IMR-90 (cell line): ENCODE measurements at regions not wholly inside any gene's neighbourhood (a gene's known extent, or its start where the extent isn't known, plus 50 kb on each side); places are given as distances from the start of the nearest gene placed in this dataset.

Source experiments
- ATAC-seq: fragments of 200-7000 bp; cut with Tn5 transposase; 2 replicates; pipeline ENCODE4 v1.9.1; 2020; ENCODE audit warnings: low read depth, mild to moderate bottlenecking, moderate library complexity
- BruUV-seq: library from RNA; stranded (reverse); fragments of 400-500 nt; replicated peaks from 2 replicates; lab custom pipeline; 2021; lab: Mats Ljungman, UMichigan
- CTCF ChIA-PET: fragments of 300-600 bp; formaldehyde crosslinking; extraction: SDS; loops from one replicate; lab custom pipeline; 2021; ENCODE audit warnings: antibody characterized with exemption; lab: Yijun Ruan, JAX
- POLR2A ChIA-PET: fragments of 300-600 bp; sonication (Branson Sonifier 250); formaldehyde crosslinking; loops from one replicate; lab custom pipeline; 2022; ENCODE audit warnings: antibody characterized with exemption; ENCODE audit not compliant: unreplicated experiment; lab: Charles Lee
- DNase-seq: peaks from one replicate; pipeline ENCODE4 v3.0.0; 2013
- H2AFZ ChIP-seq: replicated peaks from 2 replicates; pipeline ENCODE3; 2013; ENCODE audit warnings: low read length, mild to moderate bottlenecking; ENCODE audit not compliant: poor library complexity
- H2AK5ac ChIP-seq: 2 replicates; pipeline ENCODE4 v1.6.1; 2013; ENCODE audit warnings: low read depth, low read length, inconsistent platforms
- H2AK9ac ChIP-seq: replicated peaks from 2 replicates; pipeline ENCODE3; 2013; ENCODE audit warnings: mild to moderate bottlenecking, low read depth, low read length, moderate library complexity; ENCODE audit not compliant: poor library complexity
- H2BK120ac ChIP-seq: 2 replicates; pipeline ENCODE4 v1.6.1; 2013; ENCODE audit warnings: low read depth, low read length, inconsistent platforms
- H2BK15ac ChIP-seq: 3 replicates; pipeline ENCODE4 v1.6.1; 2013; ENCODE audit warnings: low read depth, low read length, inconsistent platforms
- H2BK20ac ChIP-seq: 2 replicates; pipeline ENCODE4 v1.6.1; 2013; ENCODE audit warnings: low read depth, mild to moderate bottlenecking, inconsistent platforms, low read length, moderate library complexity
- H2BK5ac ChIP-seq: 2 replicates; pipeline ENCODE4 v1.6.1; 2013; ENCODE audit warnings: mild to moderate bottlenecking, low read depth, low read length, inconsistent platforms; ENCODE audit not compliant: poor library complexity, severe bottlenecking
- H3K14ac ChIP-seq: replicated peaks from 2 replicates; pipeline ENCODE4 v1.6.1; 2013; ENCODE audit warnings: low read depth, low read length, inconsistent platforms
- H3K18ac ChIP-seq: 2 replicates; pipeline ENCODE4 v1.6.1; 2013; ENCODE audit warnings: low read depth, low read length, control low read depth
- H3K23ac ChIP-seq: 2 replicates; pipeline ENCODE4 v1.6.1; 2013; ENCODE audit warnings: low read depth, low read length, inconsistent platforms
- H3K27ac ChIP-seq: 2 replicates; pipeline ENCODE4 v1.5.1; 2013; ENCODE audit warnings: mild to moderate bottlenecking, control low read depth, low read length; ENCODE audit not compliant: insufficient read depth
- H3K27me3 ChIP-seq: 2 replicates; pipeline ENCODE4 v1.6.1; 2013; ENCODE audit warnings: low read length; ENCODE audit not compliant: control insufficient read depth, insufficient read depth
- H3K36me3 ChIP-seq: 2 replicates; pipeline ENCODE4 v1.6.1; 2013; ENCODE audit warnings: low read length, mixed read lengths; ENCODE audit not compliant: control insufficient read depth, insufficient read depth
- H3K4ac ChIP-seq: 2 replicates; pipeline ENCODE4 v1.6.1; 2013; ENCODE audit warnings: low read depth, low read length, inconsistent platforms
- H3K4me1 ChIP-seq: 2 replicates; pipeline ENCODE4 v1.6.1; 2013; ENCODE audit warnings: low read length, mixed read lengths; ENCODE audit not compliant: control insufficient read depth, insufficient read depth
- H3K4me2 ChIP-seq: 2 replicates; pipeline ENCODE4 v1.6.1; 2013; ENCODE audit warnings: low read depth, mild to moderate bottlenecking, control low read depth, low read length, moderate library complexity
- H3K4me3 ChIP-seq: 2 replicates; pipeline ENCODE4 v1.5.1; 2013; ENCODE audit warnings: low read depth, mild to moderate bottlenecking, control low read depth, low read length, moderate library complexity; ENCODE audit not compliant: insufficient read depth
- H3K56ac ChIP-seq: 2 replicates; pipeline ENCODE4 v1.6.1; 2013; ENCODE audit warnings: low read length, inconsistent platforms; ENCODE audit not compliant: insufficient read depth; ENCODE audit errors: extremely low read depth
- H3K79me1 ChIP-seq, 2 experiments: 2 replicates each; pipeline ENCODE4 v1.6.1; 2013; ENCODE audit warnings: low read length in 2 of 2, inconsistent platforms in 1 of 2, low read depth in 1 of 2
- H3K9ac ChIP-seq: 2 replicates; pipeline ENCODE4 v1.6.1; 2013; ENCODE audit warnings: low read depth, low read length, control low read depth
- H3K9me1 ChIP-seq: 2 replicates; pipeline ENCODE4 v1.6.1; 2013; ENCODE audit warnings: low read length, inconsistent platforms; ENCODE audit not compliant: insufficient read depth
- H3K9me3 ChIP-seq: 2 replicates; pipeline ENCODE4 v1.6.1; 2013; ENCODE audit warnings: low read length; ENCODE audit not compliant: control insufficient read depth, insufficient read depth
- H4K20me1 ChIP-seq: 2 replicates; pipeline ENCODE4 v1.6.1; 2013; ENCODE audit warnings: low read length, inconsistent platforms; ENCODE audit not compliant: insufficient read depth
- H4K5ac ChIP-seq: 2 replicates; pipeline ENCODE4 v1.6.1; 2013; ENCODE audit warnings: mild to moderate bottlenecking, low read depth, low read length, control low read depth
- H4K8ac ChIP-seq, 2 experiments: 2 replicates each; pipeline ENCODE4 v1.6.1; 2013; ENCODE audit warnings: low read depth in 2 of 2, low read length in 2 of 2, control low read depth in 1 of 2, inconsistent platforms in 1 of 2
- H4K91ac ChIP-seq: 2 replicates; pipeline ENCODE4 v1.6.1; 2013; ENCODE audit warnings: low read depth, low read length, inconsistent platforms; ENCODE audit not compliant: insufficient read depth
- BHLHE40 ChIP-seq: fragments of 150-350 bp; IDR thresholded peaks from 2 replicates; pipeline ENCODE4 v1.6.1; 2016; ENCODE audit warnings: mild to moderate bottlenecking, low read depth, low read length
- CEBPB ChIP-seq: IDR thresholded peaks from 2 replicates; pipeline ENCODE4 v1.6.1; 2012; ENCODE audit warnings: low read depth, low read length, improper control_type of control experiment
- CHD1 ChIP-seq: IDR thresholded peaks from 2 replicates; pipeline ENCODE4 v1.6.1; 2012; ENCODE audit warnings: low read depth, low read length, improper control_type of control experiment
- MAFK ChIP-seq: IDR thresholded peaks from 2 replicates; pipeline ENCODE4 v1.6.1; 2012; ENCODE audit warnings: low read depth, low read length, improper control_type of control experiment
- MAZ ChIP-seq: IDR thresholded peaks from 2 replicates; pipeline ENCODE4 v1.6.1; 2012; ENCODE audit warnings: low read depth, mild to moderate bottlenecking, low read length, improper control_type of control experiment, moderate library complexity, borderline replicate concordance
- MXI1 ChIP-seq: IDR thresholded peaks from 2 replicates; pipeline ENCODE4 v1.6.1; 2012; ENCODE audit warnings: low read depth, mild to moderate bottlenecking, low read length, moderate library complexity, borderline replicate concordance
- NFE2L2 ChIP-seq: fragments of 150-350 bp; IDR thresholded peaks from 2 replicates; pipeline ENCODE4 v1.6.1; 2016; ENCODE audit warnings: low read depth, mild to moderate bottlenecking, low read length
- POLR2A ChIP-seq: IDR thresholded peaks from 2 replicates; pipeline ENCODE4 v1.6.1; 2012; ENCODE audit warnings: mild to moderate bottlenecking, low read depth, low read length
- RAD21 ChIP-seq: IDR thresholded peaks from 2 replicates; pipeline ENCODE4 v1.6.1; 2012; ENCODE audit warnings: low read length, improper control_type of control experiment
- RCOR1 ChIP-seq: IDR thresholded peaks from 2 replicates; pipeline ENCODE4 v1.6.1; 2012; ENCODE audit warnings: mild to moderate bottlenecking, low read length, improper control_type of control experiment; ENCODE audit not compliant: insufficient replicate concordance
- RFX5 ChIP-seq: IDR thresholded peaks from 2 replicates; pipeline ENCODE4 v1.8.0; 2012; ENCODE audit warnings: low read depth, mild to moderate bottlenecking, low read length, moderate library complexity
- SMC3 ChIP-seq: fragments of 150-350 bp; IDR thresholded peaks from 2 replicates; pipeline ENCODE4 v1.6.1; 2016; ENCODE audit warnings: low read depth, mild to moderate bottlenecking, antibody characterized with exemption, low read length, moderate library complexity
- WGBS, 2 experiments: methylation state at CpG; one replicate each; pipeline versions ENCODE4 v1.1.5 to v1.1.7; 2013; ENCODE audit warnings: missing lambda C conversion rate in 2 of 2; ENCODE audit not compliant: insufficient read length in 1 of 2; ENCODE audit errors: extremely low coverage in 2 of 2; 5-methylcytosine and 5-hydroxymethylcytosine counted together
- dilution Hi-C: fragments of 300-500 bp; cut with HindIII; formaldehyde crosslinking; loops from one replicate; pipeline ENCODE4 v1.14.3; 2018; ENCODE audit warnings: low sequenced_read_pairs; ENCODE audit not compliant: unreplicated experiment
- in situ Hi-C: fragments of 300-500 bp; cut with MboI; formaldehyde crosslinking; loops from 3 replicates; pipeline ENCODE4 v1.14.3; 2019; ENCODE audit warnings: low sequenced_read_pairs, inconsistent platforms, mixed read lengths
- intact Hi-C: fragments of 100-400 bp; cut with micrococcal nuclease; formaldehyde crosslinking; loops from 2 replicates; pipeline ENCODE4 v1.10.0; 2022
- TF ChIP-seq, protein P1 (sequence below): conservative IDR thresholded peaks from 2 replicates; pipeline ENCODE4 v1.5.1; 2012; ENCODE audit warnings: mild to moderate bottlenecking, low read depth, low read length, improper control_type of control experiment
- TF ChIP-seq, protein P2 (sequence below): fragments of 150-350 bp; IDR thresholded peaks from 2 replicates; pipeline ENCODE4 v1.6.1; 2017; ENCODE audit warnings: mild to moderate bottlenecking, antibody characterized with exemption, low read length, low read depth

DNA sequence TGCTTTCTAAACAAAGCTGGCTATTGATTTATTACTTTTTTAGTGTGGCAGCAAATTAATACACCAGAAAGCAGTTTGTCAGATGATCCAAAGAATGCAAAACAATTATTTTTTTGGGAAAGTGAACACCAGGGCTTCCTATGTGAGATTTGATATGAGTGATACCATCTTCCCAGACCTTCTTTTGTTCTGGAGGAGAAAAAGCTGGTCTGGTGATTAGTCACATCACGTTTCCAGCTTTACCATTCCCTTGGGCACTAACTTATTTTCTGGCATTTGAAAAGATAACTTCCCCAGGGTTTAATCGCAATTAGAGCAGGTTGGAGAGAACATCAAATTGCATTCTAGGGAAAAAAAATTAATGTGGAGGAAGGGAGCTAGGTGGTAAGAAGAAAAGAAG, 182.9 kb upstream of the TANK start:
- H3K27me3 ChIP-seq: no peaks in the 10 kb centered on the region
- H3K36me3 ChIP-seq: no peaks in the 10 kb centered on the region
- no peak overlapping the region for H3K23ac ChIP-seq
- no peaks in the 10 kb centered on the region for H4K20me1 ChIP-seq
- no peak overlapping the region for H4K5ac ChIP-seq
- POLR2A ChIA-PET: no interaction called here
- no peak for TF ChIP-seq MXI1
- TF ChIP-seq RCOR1: no peak
- TF ChIP-seq RAD21: no peak
- TF ChIP-seq, protein P1, sequence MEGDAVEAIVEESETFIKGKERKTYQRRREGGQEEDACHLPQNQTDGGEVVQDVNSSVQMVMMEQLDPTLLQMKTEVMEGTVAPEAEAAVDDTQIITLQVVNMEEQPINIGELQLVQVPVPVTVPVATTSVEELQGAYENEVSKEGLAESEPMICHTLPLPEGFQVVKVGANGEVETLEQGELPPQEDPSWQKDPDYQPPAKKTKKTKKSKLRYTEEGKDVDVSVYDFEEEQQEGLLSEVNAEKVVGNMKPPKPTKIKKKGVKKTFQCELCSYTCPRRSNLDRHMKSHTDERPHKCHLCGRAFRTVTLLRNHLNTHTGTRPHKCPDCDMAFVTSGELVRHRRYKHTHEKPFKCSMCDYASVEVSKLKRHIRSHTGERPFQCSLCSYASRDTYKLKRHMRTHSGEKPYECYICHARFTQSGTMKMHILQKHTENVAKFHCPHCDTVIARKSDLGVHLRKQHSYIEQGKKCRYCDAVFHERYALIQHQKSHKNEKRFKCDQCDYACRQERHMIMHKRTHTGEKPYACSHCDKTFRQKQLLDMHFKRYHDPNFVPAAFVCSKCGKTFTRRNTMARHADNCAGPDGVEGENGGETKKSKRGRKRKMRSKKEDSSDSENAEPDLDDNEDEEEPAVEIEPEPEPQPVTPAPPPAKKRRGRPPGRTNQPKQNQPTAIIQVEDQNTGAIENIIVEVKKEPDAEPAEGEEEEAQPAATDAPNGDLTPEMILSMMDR: no peak
- no peak for TF ChIP-seq NFE2L2
- no peak for TF ChIP-seq MAZ
- TF ChIP-seq BHLHE40: no peak
- no peak for TF ChIP-seq MAFK
- TF ChIP-seq CEBPB: no peak
- TF ChIP-seq RFX5: no peak
- TF ChIP-seq CHD1: no peak
- TF ChIP-seq, protein P2, sequence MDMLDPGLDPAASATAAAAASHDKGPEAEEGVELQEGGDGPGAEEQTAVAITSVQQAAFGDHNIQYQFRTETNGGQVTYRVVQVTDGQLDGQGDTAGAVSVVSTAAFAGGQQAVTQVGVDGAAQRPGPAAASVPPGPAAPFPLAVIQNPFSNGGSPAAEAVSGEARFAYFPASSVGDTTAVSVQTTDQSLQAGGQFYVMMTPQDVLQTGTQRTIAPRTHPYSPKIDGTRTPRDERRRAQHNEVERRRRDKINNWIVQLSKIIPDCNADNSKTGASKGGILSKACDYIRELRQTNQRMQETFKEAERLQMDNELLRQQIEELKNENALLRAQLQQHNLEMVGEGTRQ: no peak
- TF ChIP-seq POLR2A: no peak
- TF ChIP-seq SMC3: no peak
- no peak overlapping the region for H3K14ac ChIP-seq
- H3K56ac ChIP-seq: no peak overlapping the region
- no peak overlapping the region for H2BK120ac ChIP-seq
- H2BK5ac ChIP-seq: no peak overlapping the region
- H4K91ac ChIP-seq: no peak overlapping the region
- WGBS, 2 experiments: no CpG with 5 or more reads among the region's 2 CpGs
- H4K8ac ChIP-seq: no peak overlapping the region
- ATAC-seq (no peak), DNase-seq (no peak)
- intact Hi-C loops (loop anchor here (10.0 kb wide), 1 partner anchor 313 kb away; no protein-coding TSS in a partner anchor), dilution Hi-C loops (no loop called here), in situ Hi-C loops (no loop called here)
- no peaks in the 10 kb centered on the region for H3K4me1 ChIP-seq
- H3K4ac ChIP-seq: no peak overlapping the region
- no peaks in the 10 kb centered on the region for H3K9me3 ChIP-seq
- CTCF ChIA-PET: interaction anchor here (0.7 kb wide), 1 partner anchor 13 kb away, joined by 3 read pairs; no protein-coding TSS in a partner anchor
- BruUV-seq: no TSS peak
- H3K9ac ChIP-seq: no peak overlapping the region
- no peaks in the 10 kb centered on the region for H3K9me1 ChIP-seq
- H2AFZ ChIP-seq: no peak overlapping the region
- H3K27ac ChIP-seq: no peak overlapping the region
- no peak overlapping the region for H3K4me2 ChIP-seq
- no peak overlapping the region for H2AK9ac ChIP-seq
- H2BK20ac ChIP-seq: no peak overlapping the region
- no peaks in the 10 kb centered on the region for H3K79me1 ChIP-seq
- no peak overlapping the region for H2AK5ac ChIP-seq
- H3K4me3 ChIP-seq: no peak overlapping the region
- H3K18ac ChIP-seq: no peak overlapping the region
- H2BK15ac ChIP-seq: no peak overlapping the region
